HEK293 (cell line): ENCODE measurements at regions not wholly inside any gene's neighbourhood (a gene's known extent, or its start where the extent isn't known, plus 50 kb on each side); places are given as distances from the start of the nearest gene placed in this dataset.

Experiments
- CTCF ChIA-PET: fragments of 350-600 bp; formaldehyde crosslinking; extraction: SDS; loops from one replicate; lab custom pipeline; 2021; ENCODE audit warnings: antibody characterized with exemption; lab: Yijun Ruan, JAX
- POLR2A ChIA-PET: fragments of 300-600 bp; formaldehyde crosslinking; extraction: SDS; loops from one replicate; lab custom pipeline; 2020; ENCODE audit warnings: antibody characterized with exemption, inconsistent platforms; lab: Yijun Ruan, JAX
- H3K27ac ChIP-seq: fragments of 200-500 bp; sonication (Bioruptor generic); 2 replicates; pipeline ENCODE4 v1.5.1; 2014; ENCODE audit warnings: low read depth, low read length, control low read depth, inconsistent platforms; ENCODE audit errors: extremely low read depth
- H3K36me3 ChIP-seq, 2 experiments: fragments of 200-500 bp in 1 of 2; sonication (Bioruptor generic) in 1 of 2; 1 replicate in 1 of 2; 2 replicates in 1 of 2; pipeline ENCODE4 v1.5.1; 2014 to 2017; ENCODE audit warnings: inconsistent platforms in 2 of 2, low read length in 2 of 2; ENCODE audit not compliant: control insufficient read depth in 2 of 2, insufficient read depth in 1 of 2
- H3K4me1 ChIP-seq: fragments of 200-500 bp; sonication (Bioruptor generic); 2 replicates; pipeline ENCODE4 v1.5.1; 2014; ENCODE audit warnings: mild to moderate bottlenecking, low read length, inconsistent platforms; ENCODE audit not compliant: control insufficient read depth, insufficient read depth
- H3K4me3 ChIP-seq: 2 replicates; pipeline ENCODE4 v1.5.1; 2011; ENCODE audit warnings: low read depth, mild to moderate bottlenecking, control low read depth, low read length, moderate library complexity
- H3K9me3 ChIP-seq: fragments of 200-500 bp; sonication (Bioruptor generic); 2 replicates; pipeline ENCODE4 v1.5.1; 2014; ENCODE audit warnings: low read depth, low read length, inconsistent platforms; ENCODE audit not compliant: control insufficient read depth, insufficient read depth
- EGR2 ChIP-seq: fragments of 450-650 bp; formaldehyde crosslinking; IDR thresholded peaks from 2 replicates; pipeline ENCODE4 v1.5.1; 2016; ENCODE audit warnings: low read depth, missing biosample characterization, missing genetic modification characterization
- GLIS2 ChIP-seq: fragments of 450-650 bp; formaldehyde crosslinking; IDR thresholded peaks from 2 replicates; pipeline ENCODE4 v1.5.1; 2016; ENCODE audit warnings: missing biosample characterization, missing genetic modification characterization
- SCRT1 ChIP-seq: fragments of 450-650 bp; formaldehyde crosslinking; IDR thresholded peaks from 2 replicates; pipeline ENCODE4 v1.5.1; 2016; ENCODE audit warnings: missing biosample characterization, missing genetic modification characterization, borderline replicate concordance
- TCF7L2 ChIP-seq: IDR thresholded peaks from 2 replicates; pipeline ENCODE4 v1.6.1; 2011; ENCODE audit warnings: low read depth, mild to moderate bottlenecking, inconsistent platforms, low read length, moderate library complexity, borderline replicate concordance
- ZBTB21 ChIP-seq: fragments of 450-650 bp; formaldehyde crosslinking; IDR thresholded peaks from 2 replicates; pipeline ENCODE4 v1.5.1; 2017; ENCODE audit warnings: missing biosample characterization, missing genetic modification characterization
- ZIC2 ChIP-seq: fragments of 450-650 bp; formaldehyde crosslinking; IDR thresholded peaks from 2 replicates; pipeline ENCODE4 v1.5.1; 2016; ENCODE audit warnings: missing biosample characterization, missing genetic modification characterization
- ZNF112 ChIP-seq: fragments of 450-650 bp; formaldehyde crosslinking; IDR thresholded peaks from 2 replicates; pipeline ENCODE4 v1.5.0; 2017; ENCODE audit warnings: missing biosample characterization, missing genetic modification characterization
- ZNF114 ChIP-seq: fragments of 450-650 bp; formaldehyde crosslinking; IDR thresholded peaks from 2 replicates; pipeline ENCODE4 v1.5.0; 2017; ENCODE audit warnings: missing biosample characterization, missing genetic modification characterization
- ZNF140 ChIP-seq: fragments of 450-650 bp; formaldehyde crosslinking; IDR thresholded peaks from 2 replicates; pipeline ENCODE4 v1.5.1; 2016; ENCODE audit warnings: missing biosample characterization, missing genetic modification characterization
- ZNF311 ChIP-seq: fragments of 450-650 bp; formaldehyde crosslinking; IDR thresholded peaks from 2 replicates; pipeline ENCODE4 v1.5.1; 2017; ENCODE audit warnings: missing biosample characterization, missing genetic modification characterization, borderline replicate concordance
- ZNF354C ChIP-seq: fragments of 450-650 bp; formaldehyde crosslinking; IDR thresholded peaks from 2 replicates; pipeline ENCODE4 v1.5.1; 2016; ENCODE audit warnings: missing biosample characterization, missing genetic modification characterization, low read depth, borderline replicate concordance
- ZNF37A ChIP-seq: fragments of 450-650 bp; IDR thresholded peaks from 2 replicates; pipeline ENCODE4 v1.5.1; 2018; ENCODE audit warnings: missing biosample characterization, missing genetic modification characterization
- ZNF416 ChIP-seq: fragments of 450-650 bp; formaldehyde crosslinking; IDR thresholded peaks from 2 replicates; pipeline ENCODE4 v1.5.1; 2016; ENCODE audit warnings: missing biosample characterization, missing genetic modification characterization
- ZNF433 ChIP-seq: fragments of 450-650 bp; formaldehyde crosslinking; IDR thresholded peaks from 2 replicates; pipeline ENCODE4 v1.5.1; 2016; ENCODE audit warnings: missing biosample characterization, missing genetic modification characterization, low read depth
- ZNF521 ChIP-seq: fragments of 450-650 bp; formaldehyde crosslinking; IDR thresholded peaks from 2 replicates; pipeline ENCODE4 v1.5.1; 2017; ENCODE audit warnings: missing biosample characterization, mild to moderate bottlenecking, missing genetic modification characterization
- ZNF529 ChIP-seq: fragments of 450-650 bp; formaldehyde crosslinking; IDR thresholded peaks from 2 replicates; pipeline ENCODE4 v1.5.1; 2017; ENCODE audit warnings: missing genetic modification characterization, missing biosample characterization; ENCODE audit not compliant: insufficient replicate concordance
- ZNF544 ChIP-seq: fragments of 450-650 bp; formaldehyde crosslinking; IDR thresholded peaks from 2 replicates; pipeline ENCODE4 v1.5.0; 2017; ENCODE audit warnings: missing biosample characterization, missing genetic modification characterization
- ZNF585B ChIP-seq: fragments of 450-650 bp; formaldehyde crosslinking; IDR thresholded peaks from 2 replicates; pipeline ENCODE4 v1.5.1; 2016; ENCODE audit warnings: missing biosample characterization, missing genetic modification characterization
- ZNF658 ChIP-seq: fragments of 450-650 bp; formaldehyde crosslinking; IDR thresholded peaks from 2 replicates; pipeline ENCODE4; 2016; ENCODE audit warnings: missing biosample characterization, missing genetic modification characterization
- ZNF837 ChIP-seq: fragments of 450-650 bp; formaldehyde crosslinking; IDR thresholded peaks from 2 replicates; pipeline ENCODE4 v1.5.1; 2016; ENCODE audit warnings: missing biosample characterization, missing genetic modification characterization
- TF ChIP-seq, protein P1 (sequence below): sonication (generic); formaldehyde crosslinking; IDR thresholded peaks from 2 replicates; pipeline ENCODE4 v1.8.1; 2022; ENCODE audit warnings: mild to moderate bottlenecking, moderate library complexity, missing genetic modification reagents
- TF ChIP-seq, protein P2 (sequence below): fragments of 450-650 bp; formaldehyde crosslinking; IDR thresholded peaks from 2 replicates; pipeline ENCODE4 v1.5.1; 2016; ENCODE audit warnings: missing biosample characterization, missing genetic modification characterization
- TF ChIP-seq, protein P3 (sequence below): fragments of 450-650 bp; IDR thresholded peaks from 2 replicates; pipeline ENCODE4 v1.5.1; 2018; ENCODE audit warnings: missing biosample characterization, mild to moderate bottlenecking, missing genetic modification characterization
- TF ChIP-seq, protein P4 (sequence below): fragments of 450-650 bp; formaldehyde crosslinking; IDR thresholded peaks from 2 replicates; pipeline ENCODE4 v1.5.1; 2016; ENCODE audit warnings: missing biosample characterization, missing genetic modification characterization
- TF ChIP-seq, protein P5 (sequence below): fragments of 450-650 bp; formaldehyde crosslinking; conservative IDR thresholded peaks from 2 replicates; pipeline ENCODE4 v1.5.1; 2016; ENCODE audit warnings: low read depth, missing biosample characterization, missing genetic modification characterization

DNA sequence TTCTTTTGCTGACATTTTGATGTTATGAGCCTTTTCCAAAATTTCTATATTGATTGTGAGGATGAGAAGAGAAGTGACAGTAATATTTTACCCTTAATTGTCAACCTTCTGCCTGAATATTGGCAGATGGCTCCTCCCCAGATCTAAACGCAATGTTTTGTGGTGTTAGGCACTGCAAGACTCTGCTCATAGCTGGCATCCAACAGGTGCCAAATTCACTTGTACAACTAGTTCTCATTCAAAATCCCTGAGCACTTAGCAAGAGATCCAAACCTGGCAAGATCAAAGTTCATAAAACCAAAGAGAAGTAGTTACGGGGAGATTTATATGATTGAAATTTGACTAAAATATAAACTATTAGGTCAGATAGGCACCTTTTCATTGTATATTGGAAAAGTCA, 901.7 kb upstream of the INTU start:
- Histone ChIP-seq H3K27ac (no peak overlapping the region), H3K36me3 (no peaks in the 10 kb centered on the region), H3K4me1 (no peaks in the 10 kb centered on the region), H3K4me3 (no peak overlapping the region), H3K9me3 (no peaks in the 10 kb centered on the region)
- ChIA-PET CTCF (no interaction called here), POLR2A (no interaction called here)
- no peak for TF ChIP-seq ZNF837 (tag by site-specific recombination)
- TF ChIP-seq, protein P1, sequence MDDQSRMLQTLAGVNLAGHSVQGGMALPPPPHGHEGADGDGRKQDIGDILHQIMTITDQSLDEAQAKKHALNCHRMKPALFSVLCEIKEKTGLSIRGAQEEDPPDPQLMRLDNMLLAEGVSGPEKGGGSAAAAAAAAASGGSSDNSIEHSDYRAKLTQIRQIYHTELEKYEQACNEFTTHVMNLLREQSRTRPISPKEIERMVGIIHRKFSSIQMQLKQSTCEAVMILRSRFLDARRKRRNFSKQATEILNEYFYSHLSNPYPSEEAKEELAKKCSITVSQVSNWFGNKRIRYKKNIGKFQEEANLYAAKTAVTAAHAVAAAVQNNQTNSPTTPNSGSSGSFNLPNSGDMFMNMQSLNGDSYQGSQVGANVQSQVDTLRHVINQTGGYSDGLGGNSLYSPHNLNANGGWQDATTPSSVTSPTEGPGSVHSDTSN (CRISPR knock-in tag), result no peak
- no peak for TF ChIP-seq ZNF521 (tag by site-specific recombination)
- no peak for TF ChIP-seq ZNF37A (tag by site-specific recombination)
- TF ChIP-seq ZNF433, result no peak
- TF ChIP-seq ZNF585B, result no peak
- no peak for TF ChIP-seq EGR2 (tag by site-specific recombination)
- TF ChIP-seq SCRT1 (tag by site-specific recombination), result no peak
- no peak for TF ChIP-seq ZNF140
- no peak for TF ChIP-seq ZNF544 (tag by site-specific recombination)
- TF ChIP-seq, protein P2, sequence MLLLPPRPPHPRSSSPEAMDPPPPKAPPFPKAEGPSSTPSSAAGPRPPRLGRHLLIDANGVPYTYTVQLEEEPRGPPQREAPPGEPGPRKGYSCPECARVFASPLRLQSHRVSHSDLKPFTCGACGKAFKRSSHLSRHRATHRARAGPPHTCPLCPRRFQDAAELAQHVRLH, result no peak
- no peak for TF ChIP-seq ZNF112 (tag by site-specific recombination)
- no peak for TF ChIP-seq ZNF416 (tag by site-specific recombination)
- TF ChIP-seq GLIS2, result no peak
- no peak for TF ChIP-seq ZIC2 (tag by site-specific recombination)
- TF ChIP-seq ZNF114 (tag by site-specific recombination), result no peak
- TF ChIP-seq, protein P3, sequence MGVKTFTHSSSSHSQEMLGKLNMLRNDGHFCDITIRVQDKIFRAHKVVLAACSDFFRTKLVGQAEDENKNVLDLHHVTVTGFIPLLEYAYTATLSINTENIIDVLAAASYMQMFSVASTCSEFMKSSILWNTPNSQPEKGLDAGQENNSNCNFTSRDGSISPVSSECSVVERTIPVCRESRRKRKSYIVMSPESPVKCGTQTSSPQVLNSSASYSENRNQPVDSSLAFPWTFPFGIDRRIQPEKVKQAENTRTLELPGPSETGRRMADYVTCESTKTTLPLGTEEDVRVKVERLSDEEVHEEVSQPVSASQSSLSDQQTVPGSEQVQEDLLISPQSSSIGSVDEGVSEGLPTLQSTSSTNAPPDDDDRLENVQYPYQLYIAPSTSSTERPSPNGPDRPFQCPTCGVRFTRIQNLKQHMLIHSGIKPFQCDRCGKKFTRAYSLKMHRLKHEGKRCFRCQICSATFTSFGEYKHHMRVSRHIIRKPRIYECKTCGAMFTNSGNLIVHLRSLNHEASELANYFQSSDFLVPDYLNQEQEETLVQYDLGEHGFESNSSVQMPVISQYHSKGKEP, result no peak

DNA sequence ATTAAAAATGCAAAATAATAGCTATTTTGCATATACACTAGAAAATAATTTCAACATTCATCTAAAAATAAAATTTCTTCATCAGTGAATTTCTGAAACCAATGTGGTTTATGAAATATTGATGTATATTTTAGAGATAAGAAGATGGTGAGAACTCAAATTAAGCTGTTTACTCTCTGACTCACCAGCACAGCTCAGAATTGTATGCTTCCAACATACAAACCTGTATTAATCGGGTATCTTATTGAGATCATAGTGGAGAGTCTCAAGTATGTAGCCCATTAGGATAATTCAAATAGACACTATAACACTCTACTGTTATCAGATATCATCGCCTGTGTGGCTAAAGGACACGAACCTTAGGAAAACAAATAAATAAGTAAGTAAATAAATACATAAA, 899.5 kb upstream of the INTU start:
- Histone ChIP-seq H3K4me3 (no peak overlapping the region), H3K4me1 (no peaks in the 10 kb centered on the region), H3K36me3 (no peaks in the 10 kb centered on the region), H3K27ac (no peak overlapping the region), H3K9me3 (no peaks in the 10 kb centered on the region)
- no peak for TF ChIP-seq ZNF658 (tag by site-specific recombination)
- no peak for TF ChIP-seq ZBTB21 (tag by site-specific recombination)
- no peak for TF ChIP-seq ZNF354C (tag by site-specific recombination)
- no peak for TF ChIP-seq ZNF311
- TF ChIP-seq TCF7L2, result no peak
- TF ChIP-seq, protein P4, sequence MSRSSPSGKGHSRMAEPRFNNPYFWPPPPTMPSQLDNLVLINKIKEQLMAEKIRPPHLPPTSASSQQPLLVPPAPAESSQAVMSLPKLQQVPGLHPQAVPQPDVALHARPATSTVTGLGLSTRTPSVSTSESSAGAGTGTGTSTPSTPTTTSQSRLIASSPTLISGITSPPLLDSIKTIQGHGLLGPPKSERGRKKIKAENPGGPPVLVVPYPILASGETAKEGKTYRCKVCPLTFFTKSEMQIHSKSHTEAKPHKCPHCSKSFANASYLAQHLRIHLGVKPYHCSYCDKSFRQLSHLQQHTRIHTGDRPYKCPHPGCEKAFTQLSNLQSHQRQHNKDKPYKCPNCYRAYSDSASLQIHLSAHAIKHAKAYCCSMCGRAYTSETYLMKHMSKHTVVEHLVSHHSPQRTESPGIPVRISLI (tag by site-specific recombination), result no peak
- TF ChIP-seq, protein P5, sequence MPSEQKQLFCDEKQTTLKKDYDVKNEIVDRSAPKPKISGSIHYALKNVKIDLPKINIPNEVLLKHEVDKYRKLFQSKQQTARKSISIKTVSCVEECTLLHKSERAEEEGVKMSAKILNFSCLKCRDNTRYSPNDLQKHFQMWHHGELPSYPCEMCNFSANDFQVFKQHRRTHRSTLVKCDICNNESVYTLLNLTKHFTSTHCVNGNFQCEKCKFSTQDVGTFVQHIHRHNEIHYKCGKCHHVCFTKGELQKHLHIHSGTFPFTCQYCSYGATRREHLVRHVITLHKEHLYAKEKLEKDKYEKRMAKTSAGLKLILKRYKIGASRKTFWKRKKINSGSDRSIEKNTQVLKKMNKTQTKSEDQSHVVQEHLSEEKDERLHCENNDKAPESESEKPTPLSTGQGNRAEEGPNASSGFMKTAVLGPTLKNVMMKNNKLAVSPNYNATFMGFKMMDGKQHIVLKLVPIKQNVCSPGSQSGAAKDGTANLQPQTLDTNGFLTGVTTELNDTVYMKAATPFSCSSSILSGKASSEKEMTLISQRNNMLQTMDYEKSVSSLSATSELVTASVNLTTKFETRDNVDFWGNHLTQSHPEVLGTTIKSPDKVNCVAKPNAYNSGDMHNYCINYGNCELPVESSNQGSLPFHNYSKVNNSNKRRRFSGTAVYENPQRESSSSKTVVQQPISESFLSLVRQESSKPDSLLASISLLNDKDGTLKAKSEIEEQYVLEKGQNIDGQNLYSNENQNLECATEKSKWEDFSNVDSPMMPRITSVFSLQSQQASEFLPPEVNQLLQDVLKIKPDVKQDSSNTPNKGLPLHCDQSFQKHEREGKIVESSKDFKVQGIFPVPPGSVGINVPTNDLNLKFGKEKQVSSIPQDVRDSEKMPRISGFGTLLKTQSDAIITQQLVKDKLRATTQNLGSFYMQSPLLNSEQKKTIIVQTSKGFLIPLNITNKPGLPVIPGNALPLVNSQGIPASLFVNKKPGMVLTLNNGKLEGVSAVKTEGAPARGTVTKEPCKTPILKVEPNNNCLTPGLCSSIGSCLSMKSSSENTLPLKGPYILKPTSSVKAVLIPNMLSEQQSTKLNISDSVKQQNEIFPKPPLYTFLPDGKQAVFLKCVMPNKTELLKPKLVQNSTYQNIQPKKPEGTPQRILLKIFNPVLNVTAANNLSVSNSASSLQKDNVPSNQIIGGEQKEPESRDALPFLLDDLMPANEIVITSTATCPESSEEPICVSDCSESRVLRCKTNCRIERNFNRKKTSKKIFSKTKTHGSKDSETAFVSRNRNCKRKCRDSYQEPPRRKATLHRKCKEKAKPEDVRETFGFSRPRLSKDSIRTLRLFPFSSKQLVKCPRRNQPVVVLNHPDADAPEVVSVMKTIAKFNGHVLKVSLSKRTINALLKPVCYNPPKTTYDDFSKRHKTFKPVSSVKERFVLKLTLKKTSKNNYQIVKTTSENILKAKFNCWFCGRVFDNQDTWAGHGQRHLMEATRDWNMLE (tag by site-specific recombination), result no peak
- TF ChIP-seq ZNF529, result no peak
- CTCF ChIA-PET, result interaction anchor here (0.7 kb wide), 1 partner anchor 252 kb away, joined by 4 read pairs; no protein-coding TSS in a partner anchor
- POLR2A ChIA-PET, result no interaction called here
